GM12891 (cell line): ENCODE measurements at regions not wholly inside any gene's neighbourhood (a gene's known extent, or its start where the extent isn't known, plus 50 kb on each side); places are given as distances from the start of the nearest gene placed in this dataset.

Source experiments
- PAX5 ChIP-seq: IDR thresholded peaks from 2 replicates; pipeline ENCODE4 v1.6.1; 2011; ENCODE audit warnings: low read length, moderate library complexity, mild to moderate bottlenecking; ENCODE audit not compliant: insufficient read depth, severe bottlenecking
- POLR2A ChIP-seq: IDR thresholded peaks from 2 replicates; pipeline ENCODE4 v1.6.1; 2011; ENCODE audit warnings: low read depth, low read length, control low read depth
- POLR2AphosphoS5 ChIP-seq: IDR thresholded peaks from 2 replicates; pipeline ENCODE4 v1.6.1; 2011; ENCODE audit warnings: low read depth, low read length, control low read depth
- TAF1 ChIP-seq: IDR thresholded peaks from 2 replicates; pipeline ENCODE4 v1.6.1; 2011; ENCODE audit warnings: low read depth, low read length, control low read depth

DNA sequence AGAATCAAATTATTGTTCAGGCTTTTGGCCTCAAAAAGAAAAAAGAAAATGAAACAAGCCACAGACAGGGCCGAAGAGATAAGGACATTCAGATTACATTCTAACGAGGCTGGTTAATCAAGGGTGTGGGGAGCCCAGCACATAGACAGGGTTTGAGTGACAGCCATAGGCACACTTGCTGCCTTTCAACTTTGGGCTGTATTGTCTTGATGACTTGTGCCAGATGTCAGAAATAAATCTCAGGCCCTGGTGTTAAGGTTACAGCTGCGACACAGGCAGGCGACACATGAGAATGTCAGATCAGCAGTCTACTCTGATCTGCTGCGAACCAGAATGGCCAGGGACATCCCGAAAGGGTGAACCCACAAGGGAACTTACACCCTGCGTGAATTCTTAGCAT lies 231.2 kb upstream of the ARRDC4 start:
- no peak for TF ChIP-seq POLR2AphosphoS5
- no peak for TF ChIP-seq TAF1
- TF ChIP-seq PAX5 = no peak
- TF ChIP-seq POLR2A = no peak
